Upper lobe of left lung (tissue), 4 donors: ENCODE measurements at regions not wholly inside any gene's neighbourhood (a gene's known extent, or its start where the extent isn't known, plus 50 kb on each side); places are given as distances from the start of the nearest gene placed in this dataset.

Source experiments
- EP300 ChIP-seq, 4 donors: sonication (generic); formaldehyde crosslinking; IDR thresholded peaks; one replicate each; pipeline ENCODE4 v1.5.1; 2017; ENCODE audit warnings: antibody characterized with exemption in 4 of 4, control low read depth in 2 of 4
- POLR2AphosphoS5 ChIP-seq, 2 donors: sonication (generic); formaldehyde crosslinking; IDR thresholded peaks; one replicate each; pipeline ENCODE4 v1.5.1; 2017; ENCODE audit warnings: antibody characterized with exemption in 2 of 2

- TF ChIP-seq POLR2AphosphoS5 (IDR thresholded peaks at IDR 0.05), result no peak
- no peak for TF ChIP-seq EP300 (IDR thresholded peaks at IDR 0.05)
These were observed 129.2 kb downstream of the KCNA5 start for GRCh38 chr12:5172886-5173285.
